ENCODE measurements at regions not wholly inside any gene's neighbourhood (a gene's known extent, or its start where the extent isn't known, plus 50 kb on each side); places are given as distances from the start of the nearest gene placed in this dataset.

- no peak for ATAC-seq (ENCODE audit: insufficient read depth, low read depth)
- Histone ChIP-seq H3K27ac (ENCODE audit: low read length) (no peak overlapping the region), H2AFZ (ENCODE audit: low read depth, low read length) (no peak overlapping the region), H3K36me3 (ENCODE audit: insufficient read depth, low read length) (no peaks in the 10 kb centered on the region), H3K27me3 (ENCODE audit: insufficient read depth, low read length, poor library complexity) (no peaks in the 10 kb centered on the region), H4K20me1 (ENCODE audit: insufficient read depth, low read length) (no peaks in the 10 kb centered on the region), H3K4me1 (ENCODE audit: insufficient read depth, low read length) (peaks cover 22% of the 10 kb centered on the region), H3K9me3 (ENCODE audit: insufficient read depth, low read length, severe bottlenecking) (no peaks in the 10 kb centered on the region), H3K79me2 (ENCODE audit: insufficient read depth, low read length) (no peaks in the 10 kb centered on the region), H3K4me2 (ENCODE audit: insufficient read depth, low read length) (no peak overlapping the region), H3K4me3 (ENCODE audit: low read depth in 1 of 2, low read length in 2 of 2) (no peak overlapping the region), H3K9ac (ENCODE audit: low read depth, low read length) (no peak overlapping the region)
- TF ChIP-seq CTCF (IDR thresholded peaks at IDR 0.05; ENCODE audit: borderline replicate concordance, extremely low read depth, low read length, poor library complexity, severe bottlenecking) (no peak), EZH2 (IDR thresholded peaks at IDR 0.05; ENCODE audit: borderline replicate concordance, low read depth, low read length, severe bottlenecking) (no peak)
- no peak for DNase-seq
These were observed 486.4 kb downstream of the BCL11A start for GRCh38 chr2:60067006-60067405.

GRCh38 chr2:60066096-60066839 lies 487.2 kb downstream of the BCL11A start:
- Histone ChIP-seq H3K27me3 (ENCODE audit: insufficient read depth, low read length, poor library complexity) (no peaks in the 10 kb centered on the region), H3K27ac (ENCODE audit: low read length) (no peak overlapping the region), H4K20me1 (ENCODE audit: insufficient read depth, low read length) (no peaks in the 10 kb centered on the region), H3K4me3 (ENCODE audit: low read depth in 1 of 2, low read length in 2 of 2) (no peak overlapping the region), H3K36me3 (ENCODE audit: insufficient read depth, low read length) (no peaks in the 10 kb centered on the region), H3K79me2 (ENCODE audit: insufficient read depth, low read length) (no peaks in the 10 kb centered on the region), H3K4me2 (ENCODE audit: insufficient read depth, low read length) (no peak overlapping the region), H3K4me1 (ENCODE audit: insufficient read depth, low read length) (peaks cover 17% of the 10 kb centered on the region), H2AFZ (ENCODE audit: low read depth, low read length) (no peak overlapping the region), H3K9ac (ENCODE audit: low read depth, low read length) (no peak overlapping the region), H3K9me3 (ENCODE audit: insufficient read depth, low read length, severe bottlenecking) (no peaks in the 10 kb centered on the region)
- no peak for ATAC-seq (ENCODE audit: insufficient read depth, low read depth)
- DNase-seq, result no peak
- TF ChIP-seq CTCF (IDR thresholded peaks at IDR 0.05; ENCODE audit: borderline replicate concordance, extremely low read depth, low read length, poor library complexity, severe bottlenecking) (no peak), EZH2 (IDR thresholded peaks at IDR 0.05; ENCODE audit: borderline replicate concordance, low read depth, low read length, severe bottlenecking) (no peak)

- no peaks in the 10 kb centered on the region for H3K36me3 ChIP-seq (ENCODE audit: insufficient read depth, low read length)
- peaks cover 15% of the 10 kb centered on the region for H3K4me1 ChIP-seq (ENCODE audit: insufficient read depth, low read length)
- H3K27me3 ChIP-seq (ENCODE audit: insufficient read depth, low read length, poor library complexity), result no peaks in the 10 kb centered on the region
- peak overlapping the region; percentile 52 for H3K27ac ChIP-seq (ENCODE audit: low read length)
- H3K79me2 ChIP-seq (ENCODE audit: insufficient read depth, low read length), result no peaks in the 10 kb centered on the region
- no peak overlapping the region for H3K4me2 ChIP-seq (ENCODE audit: insufficient read depth, low read length)
- no peaks in the 10 kb centered on the region for H4K20me1 ChIP-seq (ENCODE audit: insufficient read depth, low read length)
- H3K9ac ChIP-seq (ENCODE audit: low read depth, low read length), result no peak overlapping the region
- 0 out of 2 replicates have a peak overlapping the region, but pooled peaks have one; percentile 10 for H2AFZ ChIP-seq (ENCODE audit: low read depth, low read length)
- H3K9me3 ChIP-seq (ENCODE audit: insufficient read depth, low read length, severe bottlenecking), result no peaks in the 10 kb centered on the region
- H3K4me3 ChIP-seq (ENCODE audit: low read depth in 1 of 2, low read length in 2 of 2), result no peak overlapping the region
- ATAC-seq (ENCODE audit: insufficient read depth, low read depth), result 0 out of 3 replicates have a peak, but pooled peaks have one; percentile 47
- DNase-seq, result no peak
- no peak for TF ChIP-seq EZH2 (IDR thresholded peaks at IDR 0.05; ENCODE audit: borderline replicate concordance, low read depth, low read length, severe bottlenecking)
- no peak for TF ChIP-seq CTCF (IDR thresholded peaks at IDR 0.05; ENCODE audit: borderline replicate concordance, extremely low read depth, low read length, poor library complexity, severe bottlenecking)
These were observed 488.6 kb downstream of the BCL11A start for GRCh38 chr2:60064687-60065389.
